ENCODE measurements at regions not wholly inside any gene's neighbourhood (a gene's known extent, or its start where the extent isn't known, plus 50 kb on each side); places are given as distances from the start of the nearest gene placed in this dataset.

DNA sequence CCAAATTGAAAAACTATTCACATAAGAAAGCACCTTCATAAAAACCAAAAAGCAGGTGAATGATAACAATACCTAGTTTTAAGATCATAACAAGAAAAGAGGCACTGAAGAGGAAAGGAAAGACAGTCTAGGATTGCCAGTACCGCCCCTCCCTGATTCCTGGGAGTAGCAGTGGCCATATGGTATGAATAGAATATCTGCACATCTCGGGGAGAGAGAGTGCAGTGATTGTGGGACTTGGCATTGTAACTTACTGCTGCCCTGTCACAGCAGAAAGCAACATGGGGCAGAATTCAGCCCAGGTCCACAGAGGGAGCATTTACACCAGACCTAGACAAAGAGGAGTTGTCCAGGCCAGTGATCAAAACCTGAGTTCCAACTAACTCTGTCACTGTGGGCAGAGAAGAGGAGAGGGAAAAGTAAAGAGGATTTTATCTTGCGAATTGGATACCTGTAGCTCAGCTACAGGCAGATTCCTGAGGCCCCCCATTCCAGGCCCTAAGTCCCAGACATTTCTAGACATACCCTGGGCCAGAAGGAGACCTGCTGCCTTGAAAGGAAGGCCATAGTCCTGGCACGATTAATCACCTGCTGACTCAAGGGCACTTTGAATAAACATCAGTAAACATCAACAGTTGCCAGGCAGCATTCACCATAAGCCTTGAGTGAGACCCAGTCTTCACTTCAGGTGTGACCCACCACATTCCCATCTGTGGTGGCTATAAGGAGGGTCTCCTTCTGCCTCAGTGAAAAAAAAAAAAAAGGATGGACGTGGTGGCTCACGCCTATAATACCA lies 397.5 kb downstream of the TGFB2 start:
- no peaks in the 10 kb centered on the region for H3K9me3 ChIP-seq
- no peak for DNase-seq
- TF ChIP-seq, protein P1, sequence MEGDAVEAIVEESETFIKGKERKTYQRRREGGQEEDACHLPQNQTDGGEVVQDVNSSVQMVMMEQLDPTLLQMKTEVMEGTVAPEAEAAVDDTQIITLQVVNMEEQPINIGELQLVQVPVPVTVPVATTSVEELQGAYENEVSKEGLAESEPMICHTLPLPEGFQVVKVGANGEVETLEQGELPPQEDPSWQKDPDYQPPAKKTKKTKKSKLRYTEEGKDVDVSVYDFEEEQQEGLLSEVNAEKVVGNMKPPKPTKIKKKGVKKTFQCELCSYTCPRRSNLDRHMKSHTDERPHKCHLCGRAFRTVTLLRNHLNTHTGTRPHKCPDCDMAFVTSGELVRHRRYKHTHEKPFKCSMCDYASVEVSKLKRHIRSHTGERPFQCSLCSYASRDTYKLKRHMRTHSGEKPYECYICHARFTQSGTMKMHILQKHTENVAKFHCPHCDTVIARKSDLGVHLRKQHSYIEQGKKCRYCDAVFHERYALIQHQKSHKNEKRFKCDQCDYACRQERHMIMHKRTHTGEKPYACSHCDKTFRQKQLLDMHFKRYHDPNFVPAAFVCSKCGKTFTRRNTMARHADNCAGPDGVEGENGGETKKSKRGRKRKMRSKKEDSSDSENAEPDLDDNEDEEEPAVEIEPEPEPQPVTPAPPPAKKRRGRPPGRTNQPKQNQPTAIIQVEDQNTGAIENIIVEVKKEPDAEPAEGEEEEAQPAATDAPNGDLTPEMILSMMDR (IDR thresholded peaks at IDR 0.05) = no peak
- no peak for TF ChIP-seq POLR2A (IDR thresholded peaks at IDR 0.05)
- intact Hi-C loops (cut with DNase I) = no loop called here
- no peaks in the 10 kb centered on the region for H3K4me1 ChIP-seq
- no peak overlapping the region for H3K27ac ChIP-seq
- H3K27me3 ChIP-seq = no peaks in the 10 kb centered on the region
- H3K36me3 ChIP-seq = no peaks in the 10 kb centered on the region
- WGBS, 2 donors = 75 to 83% methylated on average over 6 of the region's 6 CpGs
- H3K4me3 ChIP-seq = no peak overlapping the region

DNA sequence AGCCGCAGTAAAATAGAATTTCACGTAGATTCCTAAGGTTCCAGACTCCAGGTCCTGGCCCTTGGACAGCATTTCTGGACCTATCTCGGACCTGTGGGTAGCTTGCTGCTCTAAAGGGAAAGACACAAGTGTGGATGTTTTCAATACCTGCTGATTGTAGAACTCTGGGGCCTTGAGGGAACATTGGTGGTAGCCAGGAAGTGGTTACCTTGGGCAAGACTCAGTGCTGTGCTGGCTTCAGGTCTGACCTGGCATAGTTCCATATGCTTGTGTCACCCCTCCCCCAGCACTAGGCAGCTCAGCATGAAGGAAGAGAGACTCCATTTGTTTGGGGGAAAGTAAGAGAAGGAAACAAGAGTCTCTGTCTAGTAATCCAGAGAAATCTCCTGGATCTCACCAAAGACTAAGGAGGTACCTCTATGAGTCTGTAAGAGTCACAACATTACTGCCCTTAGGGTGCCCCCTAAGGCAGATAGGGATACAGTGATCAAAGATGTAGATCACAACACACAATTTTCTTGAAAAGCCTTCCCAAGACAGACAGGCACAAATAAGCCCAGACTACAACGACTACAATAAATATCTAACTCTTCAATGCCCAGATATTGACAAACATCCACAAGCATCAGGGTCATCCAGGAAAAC lies 398.8 kb downstream of the TGFB2 start:
- Histone ChIP-seq H3K4me1 (no peaks in the 10 kb centered on the region), H3K4me3 (no peak overlapping the region), H3K36me3 (no peaks in the 10 kb centered on the region), H3K9me3 (no peaks in the 10 kb centered on the region), H3K27me3 (no peaks in the 10 kb centered on the region), H3K27ac (no peak overlapping the region)
- intact Hi-C loops (cut with DNase I) = no loop called here
- TF ChIP-seq, protein P1 (IDR thresholded peaks at IDR 0.05) = no peak
- no peak for TF ChIP-seq POLR2A (IDR thresholded peaks at IDR 0.05)
- no peak for DNase-seq
- WGBS, 2 donors = 84 to 96% methylated on average over 4 of the region's 4 CpGs

DNA sequence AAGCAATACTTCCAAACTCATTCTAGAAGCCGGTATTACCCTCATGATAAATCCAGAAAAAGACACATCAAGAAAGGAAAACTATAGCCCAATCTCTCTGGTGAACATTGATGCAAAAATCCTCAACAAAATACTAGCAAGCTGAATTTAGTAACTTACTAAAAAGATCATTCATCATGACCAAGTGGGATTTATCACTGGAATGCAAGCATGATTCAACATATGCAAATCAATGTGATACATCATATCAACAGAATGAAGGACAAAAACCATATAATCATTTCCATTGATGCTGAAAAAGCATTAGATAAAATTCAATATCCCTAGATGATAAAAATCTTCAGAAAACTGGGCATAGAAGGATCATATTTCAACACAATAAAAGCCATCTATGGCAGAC lies 402.9 kb downstream of the TGFB2 start:
- no peaks in the 10 kb centered on the region for H3K4me1 ChIP-seq
- TF ChIP-seq POLR2A (IDR thresholded peaks at IDR 0.05) = no peak
- TF ChIP-seq, protein P1 (IDR thresholded peaks at IDR 0.05) = no peak
- 71 to 86% methylated on average over 1 of the region's 1 CpG for WGBS, 2 donors
- no peaks in the 10 kb centered on the region for H3K9me3 ChIP-seq
- H3K27ac ChIP-seq = no peak overlapping the region
- no peak for DNase-seq
- intact Hi-C loops (cut with DNase I) = no loop called here
- H3K36me3 ChIP-seq = no peaks in the 10 kb centered on the region
- H3K4me3 ChIP-seq = no peak overlapping the region
- H3K27me3 ChIP-seq = no peaks in the 10 kb centered on the region

DNA sequence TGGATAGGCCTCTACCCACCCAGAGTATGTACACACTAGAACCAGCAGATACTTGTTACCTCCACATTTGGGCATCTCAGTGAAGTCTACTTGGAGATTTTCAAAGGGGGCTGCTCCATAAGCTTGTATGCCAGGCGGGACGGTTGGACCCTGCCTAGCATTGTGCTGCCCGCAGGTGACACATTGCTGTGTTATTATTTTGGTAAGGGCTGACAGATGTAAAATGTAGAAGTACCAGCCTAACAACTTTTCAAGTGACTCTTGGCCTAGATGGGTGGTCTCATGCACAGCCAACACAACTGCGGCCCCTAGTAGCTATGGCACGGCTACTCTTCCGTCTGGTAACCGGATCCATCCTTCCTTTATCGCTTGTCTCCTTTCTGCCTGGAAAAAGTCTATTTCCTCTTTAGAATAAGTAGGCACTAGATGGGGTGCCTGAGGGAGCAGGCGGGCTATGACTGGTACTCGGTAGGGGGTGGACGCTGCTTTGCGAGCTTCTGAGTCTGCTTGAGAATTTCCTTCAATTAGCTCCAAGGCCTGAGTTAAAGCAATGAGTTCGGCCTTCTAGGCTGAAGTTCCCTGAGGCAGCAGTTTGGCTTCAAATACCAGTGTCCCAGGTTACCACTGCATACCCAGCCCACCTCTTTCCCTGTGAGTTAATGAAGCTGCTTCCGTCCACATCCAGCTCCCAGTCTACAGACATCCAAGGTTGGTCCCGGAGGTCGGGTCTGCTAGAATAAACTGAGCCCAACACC lies 405.3 kb downstream of the TGFB2 start:
- WGBS, 2 donors = 95% methylated on average over 12 to 16 of the region's 16 CpGs
- H3K36me3 ChIP-seq = no peaks in the 10 kb centered on the region
- no peak overlapping the region for H3K4me3 ChIP-seq
- no peaks in the 10 kb centered on the region for H3K4me1 ChIP-seq
- TF ChIP-seq, protein P1 (IDR thresholded peaks at IDR 0.05) = no peak
- no peak for TF ChIP-seq POLR2A (IDR thresholded peaks at IDR 0.05)
- no peaks in the 10 kb centered on the region for H3K27me3 ChIP-seq
- intact Hi-C loops (cut with DNase I) = no loop called here
- no peak for DNase-seq
- no peak overlapping the region for H3K27ac ChIP-seq
- no peaks in the 10 kb centered on the region for H3K9me3 ChIP-seq

All from esophagus squamous epithelium (tissue), 5 donors.